Right cardiac atrium (tissue), 5 donors: ENCODE measurements at regions not wholly inside any gene's neighbourhood (a gene's known extent, or its start where the extent isn't known, plus 50 kb on each side); places are given as distances from the start of the nearest gene placed in this dataset.
A peak's percentile ranks its signal among the peaks of the same experiment; 100 is the strongest.
"Not testable (repeated sequence)": the region's sequence is repeated elsewhere in the genome, so short reads cannot be mapped to it uniquely, and the experiment has no call there.

Source experiments
- ATAC-seq, 2 donors: fragments of 200-7000 bp; cut with Tn5 transposase; one replicate each; pipeline versions ENCODE4 v1.8.0 to v1.9.1; 2020; ENCODE audit warnings: moderate library complexity in 2 of 2, mild to moderate bottlenecking in 1 of 2
- DNase-seq, 3 donors: peaks; one replicate each; pipeline ENCODE4 v3.0.0-alpha.2; 2020
- H3K27ac ChIP-seq: one replicate; pipeline ENCODE4 v1.5.1; 2013; ENCODE audit warnings: mild to moderate bottlenecking, low read length, control low read depth, moderate library complexity
- H3K27me3 ChIP-seq: one replicate; pipeline ENCODE4 v1.6.1; 2013; ENCODE audit not compliant: control insufficient read depth, insufficient read depth
- H3K4me1 ChIP-seq: one replicate; pipeline ENCODE4 v1.6.1; 2013; ENCODE audit warnings: low read length; ENCODE audit not compliant: control insufficient read depth, insufficient read depth
- H3K4me3 ChIP-seq: one replicate; pipeline ENCODE4 v1.5.1; 2013; ENCODE audit warnings: low read length, control low read depth
- H3K9me3 ChIP-seq: one replicate; pipeline ENCODE4 v1.6.1; 2013; ENCODE audit warnings: low read length; ENCODE audit not compliant: control insufficient read depth
- WGBS: extraction: QIAGEN DNeasy Blood & Tissue Kit; methylation state at CpG from one replicate; pipeline ENCODE4 v1.1.7; 2013; 5-methylcytosine and 5-hydroxymethylcytosine counted together
- intact Hi-C, 4 donors: fragments of 100-400 bp; cut with DNase I; formaldehyde crosslinking; loops; one replicate each; pipeline versions ENCODE4 v1.11.0 to v1.14.0; 2022 to 2023
- donor health status: healthy with polysubstance abuse.
- donor health status: DM: no; HTN: yes; CAD: no.
- donor health status: DM: no; HTN: no; CAD: no.
- donor health status: DM: no; HTN: yes; CAD: no; lungs with severe emphysema.
- donor health status: DM: yes; HTN: yes; CAD: no.

- intact Hi-C loops = no loop called here
- Histone ChIP-seq H3K9me3 (no peaks in the 10 kb centered on the region), H3K27me3 (no peaks in the 10 kb centered on the region), H3K4me1 (no peaks in the 10 kb centered on the region), H3K27ac (no peak overlapping the region), H3K4me3 (no peak overlapping the region)
- 81% methylated on average over 1 of the region's 1 CpG for WGBS
- DNase-seq (no peak), ATAC-seq (no peak)
These were observed 681.4 kb downstream of the TENT5A start for GRCh38 chr6:81071121-81071520.

- Histone ChIP-seq H3K4me1 (no peaks in the 10 kb centered on the region), H3K27ac (no peak overlapping the region), H3K4me3 (no peak overlapping the region), H3K27me3 (no peaks in the 10 kb centered on the region), H3K9me3 (no peaks in the 10 kb centered on the region)
- intact Hi-C loops = no loop called here
- no peak for DNase-seq
- WGBS = 69% methylated on average over 2 of the region's 2 CpGs
- ATAC-seq = no peak
These were observed 685.4 kb downstream of the TENT5A start for GRCh38 chr6:81067057-81067456.

GRCh38 chr6:81063891-81064290 lies 688.6 kb downstream of the TENT5A start:
- WGBS = 64% methylated on average over 4 of the region's 4 CpGs
- intact Hi-C loops = no loop called here
- H3K4me3 ChIP-seq = no peak overlapping the region
- no peak for ATAC-seq
- no peaks in the 10 kb centered on the region for H3K27me3 ChIP-seq
- H3K9me3 ChIP-seq = no peaks in the 10 kb centered on the region
- H3K27ac ChIP-seq = no peak overlapping the region
- DNase-seq = no peak
- no peaks in the 10 kb centered on the region for H3K4me1 ChIP-seq

GRCh38 chr6:81054036-81054435 lies 698.4 kb downstream of the TENT5A start:
- intact Hi-C loops = no loop called here
- WGBS = 53% methylated on average over 2 of the region's 2 CpGs
- Histone ChIP-seq H3K27ac (no peak overlapping the region), H3K27me3 (no peaks in the 10 kb centered on the region), H3K4me1 (no peaks in the 10 kb centered on the region), H3K4me3 (no peak overlapping the region), H3K9me3 (no peaks in the 10 kb centered on the region)
- no peak for ATAC-seq
- DNase-seq = no peak

- H3K27ac ChIP-seq = no peak overlapping the region
- DNase-seq (no peak), ATAC-seq (no peak)
- no peaks in the 10 kb centered on the region for H3K9me3 ChIP-seq
- WGBS = 85% methylated on average over 8 of the region's 8 CpGs
- no peaks in the 10 kb centered on the region for H3K27me3 ChIP-seq
- no peaks in the 10 kb centered on the region for H3K4me1 ChIP-seq
- no peak overlapping the region for H3K4me3 ChIP-seq
- intact Hi-C loops = no loop called here
These were observed 700.5 kb downstream of the TENT5A start for GRCh38 chr6:81051952-81052351.

- ATAC-seq = no peak
- intact Hi-C loops = no loop called here
- WGBS = 51% methylated on average over 2 of the region's 2 CpGs
These were observed 702.9 kb downstream of the TENT5A start for GRCh38 chr6:81049425-81050042.

GRCh38 chr6:81031416-81031815 lies 721.1 kb downstream of the TENT5A start:
- Histone ChIP-seq H3K27ac (no peak overlapping the region), H3K4me3 (no peak overlapping the region), H3K4me1 (no peaks in the 10 kb centered on the region), H3K9me3 (no peaks in the 10 kb centered on the region), H3K27me3 (no peaks in the 10 kb centered on the region)
- ATAC-seq (peak; percentile 40 to 80), DNase-seq (no peak)
- intact Hi-C loops = no loop called here
- 21% methylated on average over 2 of the region's 2 CpGs for WGBS

More at GRCh38 chr6:81049425-81050042, 702.9 kb downstream of the TENT5A start:
- no peaks in the 10 kb centered on the region for H3K4me1 ChIP-seq
- H3K9me3 ChIP-seq = no peaks in the 10 kb centered on the region
- no peaks in the 10 kb centered on the region for H3K27me3 ChIP-seq
- H3K27ac ChIP-seq = no peak overlapping the region
- no peak for DNase-seq
- no peak overlapping the region for H3K4me3 ChIP-seq

- Histone ChIP-seq H3K9me3 (no peaks in the 10 kb centered on the region), H3K27ac (no peak overlapping the region), H3K4me1 (no peaks in the 10 kb centered on the region), H3K4me3 (no peak overlapping the region), H3K27me3 (no peaks in the 10 kb centered on the region)
- ATAC-seq (no peak), DNase-seq (no peak)
- intact Hi-C loops = no loop called here
- WGBS = 61% methylated on average over 2 of the region's 2 CpGs
These were observed 726.4 kb downstream of the TENT5A start for GRCh38 chr6:81026041-81026553.

GRCh38 chr6:81023709-81024108 lies 728.8 kb downstream of the TENT5A start:
- no peaks in the 10 kb centered on the region for H3K9me3 ChIP-seq
- H3K4me3 ChIP-seq = no peak overlapping the region
- no peak for DNase-seq
- intact Hi-C loops = no loop called here
- no peak overlapping the region for H3K27ac ChIP-seq
- ATAC-seq = no peak
- 93% methylated on average over 1 of the region's 1 CpG for WGBS
- H3K4me1 ChIP-seq = no peaks in the 10 kb centered on the region
- H3K27me3 ChIP-seq = no peaks in the 10 kb centered on the region

- DNase-seq = no peak
- no peaks in the 10 kb centered on the region for H3K4me1 ChIP-seq
- no peak for ATAC-seq
- no peaks in the 10 kb centered on the region for H3K9me3 ChIP-seq
- H3K27ac ChIP-seq = no peak overlapping the region
- intact Hi-C loops = no loop called here
- no peaks in the 10 kb centered on the region for H3K27me3 ChIP-seq
- 61% methylated on average over 1 of the region's 1 CpG for WGBS
- no peak overlapping the region for H3K4me3 ChIP-seq
These were observed 729.4 kb downstream of the TENT5A start for GRCh38 chr6:81023007-81023582.

GRCh38 chr6:81017586-81017985 lies 734.9 kb downstream of the TENT5A start:
- H3K9me3 ChIP-seq, ATAC-seq, DNase-seq, H3K27me3 ChIP-seq, H3K27ac ChIP-seq, H3K4me3 ChIP-seq, H3K4me1 ChIP-seq, intact Hi-C loops: not testable (repeated sequence)
- WGBS = 85% methylated on average over 6 of the region's 6 CpGs

- Histone ChIP-seq H3K27ac (no peak overlapping the region), H3K4me3 (no peak overlapping the region), H3K27me3 (no peaks in the 10 kb centered on the region), H3K4me1 (no peaks in the 10 kb centered on the region), H3K9me3 (no peaks in the 10 kb centered on the region)
- no peak for ATAC-seq
- intact Hi-C loops = no loop called here
- DNase-seq = no peak
These were observed 748.6 kb downstream of the TENT5A start for GRCh38 chr6:81003894-81004293.
